DMS79 (cell line): ENCODE measurements at regions not wholly inside any gene's neighbourhood (a gene's known extent, or its start where the extent isn't known, plus 50 kb on each side); places are given as distances from the start of the nearest gene placed in this dataset.
"Not testable (repeated sequence)": the region's sequence is repeated elsewhere in the genome, so short reads cannot be mapped to it uniquely, and the experiment has no call there.

Experiments
- DNase-seq: peaks from one replicate; lab custom pipeline; 2025; lab: John Stamatoyannopoulos, UW

DNA sequence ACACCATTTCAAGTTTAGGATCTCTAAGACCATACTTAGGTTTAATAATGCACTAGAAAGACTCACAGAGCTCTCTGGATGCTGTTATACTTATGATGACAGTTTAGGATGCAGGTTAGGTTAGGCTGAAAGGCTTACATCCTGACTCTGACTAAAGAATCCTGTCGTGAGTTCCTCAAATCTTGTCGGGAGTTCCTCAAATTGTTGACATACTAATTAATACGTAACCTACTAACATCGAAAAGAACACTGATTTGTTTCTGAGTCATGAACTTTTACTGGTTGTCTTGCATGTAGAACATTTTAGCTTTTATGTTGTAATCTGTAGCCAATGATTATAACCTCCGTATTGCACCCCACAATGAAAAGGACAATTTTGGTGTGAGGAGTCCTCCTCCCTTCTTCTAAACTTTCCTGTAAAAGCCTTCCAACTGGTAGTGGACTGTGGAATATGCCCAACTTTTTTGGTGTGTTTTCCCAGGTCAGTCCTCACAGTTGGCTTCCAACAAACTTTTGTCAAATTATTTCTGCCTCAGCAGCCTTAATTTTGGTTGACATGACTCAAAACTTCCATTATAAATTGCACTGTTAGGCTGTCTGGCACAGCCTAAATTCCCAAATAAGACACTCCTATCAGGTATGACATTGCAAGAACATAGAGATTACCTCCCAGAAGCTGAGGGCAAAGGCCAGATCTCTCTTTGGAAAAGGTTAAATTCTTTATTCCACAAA lies 107.9 kb upstream of the PALMD start:
- no peak for DNase-seq

DNA sequence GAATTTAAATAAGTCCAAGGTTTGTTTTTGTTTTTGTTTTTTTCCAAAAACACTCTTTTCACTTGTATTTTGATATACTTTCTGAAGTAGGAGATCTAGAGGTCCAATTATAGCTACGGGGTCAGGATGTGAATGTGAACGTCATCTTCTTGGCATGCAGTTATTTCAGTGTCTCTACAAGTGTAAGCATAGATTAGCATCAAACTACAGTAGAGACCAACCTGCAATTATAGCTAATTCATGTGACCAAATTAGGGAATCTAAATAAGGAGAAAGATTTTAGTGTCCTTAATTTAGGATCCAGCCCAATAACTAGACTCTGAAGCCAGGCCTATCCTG lies 107.3 kb upstream of the PALMD start:
- no peak for DNase-seq

DNA sequence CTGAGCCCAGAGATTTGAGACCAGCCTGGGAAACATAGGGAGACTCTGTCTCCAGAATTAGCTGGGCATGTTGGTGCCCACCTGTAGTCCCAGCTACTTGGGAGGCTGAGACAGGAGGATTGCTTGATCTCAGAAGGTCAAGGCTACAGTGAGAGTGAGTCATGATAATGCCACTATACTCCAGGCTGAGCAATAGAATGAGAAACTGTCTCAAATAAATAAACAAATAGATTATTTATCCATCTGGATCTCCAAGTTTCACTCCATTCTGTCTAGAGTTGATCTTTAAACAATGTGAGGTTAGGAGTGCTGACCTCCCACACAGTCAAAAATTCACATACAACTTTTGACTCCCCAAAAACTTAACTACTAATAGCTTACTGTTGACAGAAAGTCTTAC lies 106.8 kb upstream of the PALMD start:
- no peak for DNase-seq

GRCh38 chr1:99540744-99541143 lies 105.2 kb upstream of the PALMD start:
- DNase-seq: no peak

DNA sequence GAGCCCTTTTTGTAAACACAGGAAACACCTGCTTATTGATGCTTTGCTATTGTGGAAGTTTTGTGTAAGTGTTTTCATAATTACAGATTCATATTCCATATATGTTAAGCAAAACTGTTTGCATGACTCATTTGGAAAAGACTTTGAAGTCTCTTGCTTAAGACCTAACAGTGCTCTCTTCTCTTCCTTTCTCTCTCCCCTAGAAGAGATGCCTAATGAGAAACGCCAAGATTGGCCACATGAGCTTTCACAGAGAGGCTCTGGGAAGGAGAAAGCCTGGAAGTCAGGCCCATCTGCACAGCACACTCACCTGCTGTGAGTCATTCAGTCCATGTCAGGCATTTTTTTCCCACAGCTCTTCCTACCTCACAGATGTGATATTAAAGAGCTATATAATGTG lies 101.6 kb upstream of the PALMD start:
- no peak for DNase-seq

DNA sequence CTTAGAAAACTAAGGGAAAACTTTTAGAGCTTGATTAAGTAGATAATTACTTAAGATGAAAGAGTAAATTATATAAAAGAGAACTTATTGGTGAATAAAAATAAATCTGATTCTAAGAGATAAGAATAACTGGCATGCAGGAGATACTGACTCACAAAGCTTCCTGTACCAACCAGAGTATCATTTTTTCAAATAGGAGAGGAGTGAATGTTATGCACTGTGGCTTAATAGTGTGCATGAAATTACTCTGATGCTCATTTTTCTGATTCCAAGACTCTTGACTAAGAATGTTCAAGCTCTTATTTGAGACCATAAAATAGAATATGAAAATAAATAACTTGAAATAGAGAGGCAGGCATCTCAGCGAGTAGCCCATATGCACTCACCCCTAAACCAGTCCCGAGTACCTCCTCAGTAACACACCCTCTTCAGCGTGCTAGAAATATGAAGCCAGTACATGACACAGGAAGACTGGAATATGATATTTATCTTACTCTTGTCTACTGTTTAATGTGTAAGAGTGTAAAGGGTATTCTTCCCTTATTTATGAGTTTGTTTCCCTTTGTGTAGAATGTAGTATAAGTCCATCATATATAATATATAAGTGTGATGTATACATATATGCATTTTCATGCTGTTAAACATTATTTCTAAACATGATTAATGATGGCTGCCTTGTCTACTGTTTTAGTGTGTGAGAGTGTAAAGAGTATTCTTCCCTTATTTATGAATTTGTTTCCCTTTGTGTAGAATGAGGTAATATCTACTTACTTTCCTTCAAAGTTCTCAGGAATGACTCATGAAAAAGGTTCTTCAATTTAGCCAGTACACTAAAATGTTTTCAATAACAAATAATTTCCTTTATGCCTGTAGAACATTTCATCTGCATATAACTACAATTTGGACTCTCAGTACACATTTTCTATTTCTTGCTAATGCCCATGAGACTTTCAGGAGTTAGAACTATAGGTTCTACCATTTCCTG lies 99.2 kb upstream of the PALMD start:
- DNase-seq: peak; percentile 47

- DNase-seq: peak; percentile 88
Measured at GRCh38 chr1:99548943-99549605, 96.8 kb upstream of the PALMD start.

- DNase-seq: no peak
Measured at GRCh38 chr1:99550198-99550597, 95.7 kb upstream of the PALMD start.

GRCh38 chr1:99551812-99552614 lies 93.9 kb upstream of the PALMD start:
- DNase-seq: no peak

- no peak for DNase-seq
Measured at GRCh38 chr1:99553301-99553700, 92.6 kb upstream of the PALMD start.

- not testable (repeated sequence) for DNase-seq
Measured at GRCh38 chr1:99553819-99554218, 92.1 kb upstream of the PALMD start.

- no peak for DNase-seq
Measured at GRCh38 chr1:99554727-99555126, 91.2 kb upstream of the PALMD start.

DNA sequence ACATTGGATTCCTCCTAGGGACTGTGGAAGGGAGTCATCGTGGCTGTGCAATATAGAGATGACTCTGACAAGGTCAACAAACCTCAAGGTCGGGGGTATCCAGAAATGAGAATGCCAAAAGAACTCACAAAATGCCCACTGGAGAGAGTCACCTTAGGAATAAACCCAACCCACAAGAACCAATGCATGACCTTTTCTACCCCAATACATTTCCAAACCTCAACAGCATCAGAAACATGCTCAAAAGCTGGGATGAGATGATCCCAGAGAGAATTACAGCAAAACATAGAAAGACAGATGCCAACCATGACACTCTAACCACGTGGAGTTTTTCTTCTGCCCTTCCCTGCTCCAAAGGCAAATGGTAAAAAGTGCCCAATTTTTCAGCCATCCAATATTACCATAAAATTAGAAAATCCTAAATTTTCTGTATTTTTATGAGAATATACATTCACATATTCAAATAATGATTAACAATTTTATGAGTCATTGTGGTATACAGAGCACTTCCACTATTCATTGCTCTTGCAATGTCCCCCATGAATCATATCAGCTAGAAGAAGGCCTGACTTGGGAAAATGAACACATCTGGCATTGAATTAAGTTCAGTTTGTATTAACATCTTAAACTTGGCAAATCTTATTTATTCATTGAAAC lies 88.2 kb upstream of the PALMD start:
- DNase-seq: no peak

GRCh38 chr1:99559166-99559565 lies 86.7 kb upstream of the PALMD start:
- DNase-seq: no peak

DNA sequence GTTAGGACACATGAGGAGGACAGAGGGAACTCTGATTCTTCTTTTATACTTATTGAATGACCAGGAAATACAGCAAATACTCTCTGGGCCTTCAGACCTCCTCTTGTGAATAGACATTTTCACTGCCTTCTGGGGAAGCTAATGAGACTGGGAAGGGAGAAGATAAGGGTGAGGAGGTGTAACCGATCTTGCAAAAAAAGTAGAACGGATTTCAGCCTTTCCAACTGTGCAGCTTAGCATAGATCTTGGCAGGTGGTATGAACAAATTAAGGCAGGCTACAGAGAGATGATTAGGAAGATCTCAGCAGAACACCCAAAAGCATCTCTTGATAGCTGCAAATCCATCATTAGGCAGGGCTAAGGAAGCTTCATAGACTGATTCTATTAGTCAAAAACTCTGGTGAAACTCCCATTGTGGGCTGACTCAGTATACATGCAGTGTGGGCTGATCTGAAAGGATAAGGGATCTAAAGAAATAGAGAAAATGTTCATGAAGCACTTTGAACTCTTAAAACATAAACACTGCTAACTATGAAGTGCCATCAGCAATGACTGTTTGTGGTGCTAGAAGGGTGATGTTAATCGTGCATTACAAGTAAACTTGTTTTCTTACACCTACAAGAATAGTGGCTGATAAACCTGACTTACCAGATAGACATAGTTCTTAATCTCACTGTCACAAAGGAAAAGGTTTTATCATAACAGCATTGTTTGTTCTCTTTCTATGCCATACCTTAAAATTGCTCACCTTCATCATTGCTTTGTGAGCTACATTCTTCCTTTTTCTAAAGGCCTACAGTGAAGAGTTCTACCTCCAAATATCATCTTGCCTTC lies 85.5 kb upstream of the PALMD start:
- no peak for DNase-seq

- no peak for DNase-seq
Measured at GRCh38 chr1:99561952-99562351, 84.0 kb upstream of the PALMD start.

GRCh38 chr1:99565606-99566289 lies 80.2 kb upstream of the PALMD start:
- DNase-seq: no peak

- DNase-seq: no peak
Measured at GRCh38 chr1:99566290-99567021, 79.5 kb upstream of the PALMD start.

DNA sequence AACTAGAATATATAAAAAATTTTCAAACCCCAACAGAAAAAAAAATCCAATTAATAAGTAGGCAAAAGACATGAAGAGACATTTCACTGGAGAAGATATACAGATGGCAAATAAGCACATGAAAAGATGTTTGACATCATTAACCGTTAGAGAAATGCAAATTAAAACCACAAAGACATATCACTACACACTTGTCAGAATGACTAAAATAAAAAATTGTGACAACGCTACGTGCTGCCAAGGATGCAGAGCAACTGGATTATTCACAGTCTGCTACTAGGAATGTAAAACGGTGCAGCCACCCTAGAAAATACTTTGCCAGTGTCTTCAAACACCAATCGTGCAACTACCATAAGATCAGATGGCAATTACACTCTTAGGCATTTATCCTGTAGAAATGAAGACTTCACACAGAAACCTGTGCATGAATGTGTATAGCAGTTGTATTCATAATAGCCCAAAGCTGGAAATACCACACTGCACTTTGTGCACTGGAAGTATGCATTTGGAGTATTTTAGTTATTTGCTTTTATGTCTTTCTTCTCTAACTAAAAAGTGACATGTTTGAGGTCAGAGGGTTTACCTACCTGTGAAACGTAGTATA lies 75.3 kb upstream of the PALMD start:
- no peak for DNase-seq
